HG03378 (cell line): ENCODE measurements at regions not wholly inside any gene's neighbourhood (a gene's known extent, or its start where the extent isn't known, plus 50 kb on each side); places are given as distances from the start of the nearest gene placed in this dataset.
"Not testable (repeated sequence)": the region's sequence is repeated elsewhere in the genome, so short reads cannot be mapped to it uniquely, and the experiment has no call there.

Experiments
- ATAC-seq: cut with Tn5 transposase; IDR thresholded peaks from one replicate; pipeline ENCODE4 v1.9.1; 2021; ENCODE audit warnings: mild to moderate bottlenecking, moderate library complexity; ENCODE audit not compliant: unreplicated experiment

- ATAC-seq: no peak
Measured at GRCh38 chr11:90288212-90288821, 65.5 kb upstream of the CHORDC1 start.

- no peak for ATAC-seq
Measured at GRCh38 chr11:90286640-90287039, 63.8 kb upstream of the CHORDC1 start.

GRCh38 chr11:90284171-90284570 lies 61.3 kb upstream of the CHORDC1 start:
- no peak for ATAC-seq

GRCh38 chr11:90282551-90283071 lies 59.8 kb upstream of the CHORDC1 start:
- ATAC-seq: not testable (repeated sequence)

GRCh38 chr11:90274362-90274761 lies 51.5 kb upstream of the CHORDC1 start:
- ATAC-seq: no peak
